ENCODE measurements at regions not wholly inside any gene's neighbourhood (a gene's known extent, or its start where the extent isn't known, plus 50 kb on each side); places are given as distances from the start of the nearest gene placed in this dataset.

DNA sequence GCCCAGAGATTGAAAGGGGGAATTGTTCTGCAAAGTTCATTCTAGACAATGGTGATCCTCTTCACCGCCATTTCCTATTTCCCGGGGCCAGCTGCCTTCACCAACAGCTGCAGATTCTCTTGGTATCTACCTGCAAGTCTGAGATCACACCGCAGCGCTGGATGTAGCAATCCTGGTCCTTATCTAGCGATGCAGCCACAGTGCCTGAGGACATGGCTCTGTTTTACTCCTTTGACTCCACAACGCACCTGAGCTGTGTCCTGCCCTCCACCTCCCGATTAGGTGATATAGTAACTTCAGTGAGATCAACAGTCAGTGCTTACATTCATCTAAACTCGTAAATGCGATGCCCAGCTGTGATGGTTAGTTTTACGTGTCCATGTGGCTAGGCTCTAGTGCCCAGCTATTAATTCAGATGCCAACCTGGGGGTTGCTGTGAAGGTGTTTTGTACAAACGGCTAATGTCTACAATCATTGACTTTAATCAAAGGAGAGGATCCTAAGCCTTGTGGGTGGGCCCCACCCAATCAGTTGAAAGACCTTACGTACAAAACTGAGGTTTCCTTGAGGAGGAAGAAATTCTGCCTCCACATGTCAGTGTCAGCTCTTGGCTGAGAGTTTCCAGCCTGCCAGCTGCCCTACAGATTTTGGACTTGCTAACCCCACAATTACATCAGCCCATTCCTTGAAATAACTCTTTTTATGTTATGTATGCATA lies 189.8 kb downstream of the SH3BP4 start:
- DNase-seq = no peak

DNA sequence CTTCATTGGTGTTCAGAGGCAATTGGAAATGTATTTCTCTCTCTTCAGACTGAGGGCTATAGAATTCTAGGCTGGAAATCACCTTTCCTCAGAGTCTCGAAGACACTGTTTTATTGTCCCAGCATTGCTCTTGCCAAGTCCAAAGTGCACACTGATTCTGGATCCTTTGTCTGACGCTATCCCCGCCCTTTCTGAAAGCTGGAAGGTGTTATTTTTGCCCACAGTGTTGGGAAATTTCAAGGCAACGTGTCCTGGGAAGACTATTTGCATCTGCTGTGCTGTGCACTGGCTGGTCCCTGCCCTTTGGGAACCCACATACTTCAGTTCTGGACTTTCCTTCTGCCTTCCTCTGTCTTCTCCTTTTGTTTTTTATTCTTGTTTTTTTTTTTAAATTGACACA lies 190.8 kb downstream of the SH3BP4 start:
- no peak for DNase-seq

DNA sequence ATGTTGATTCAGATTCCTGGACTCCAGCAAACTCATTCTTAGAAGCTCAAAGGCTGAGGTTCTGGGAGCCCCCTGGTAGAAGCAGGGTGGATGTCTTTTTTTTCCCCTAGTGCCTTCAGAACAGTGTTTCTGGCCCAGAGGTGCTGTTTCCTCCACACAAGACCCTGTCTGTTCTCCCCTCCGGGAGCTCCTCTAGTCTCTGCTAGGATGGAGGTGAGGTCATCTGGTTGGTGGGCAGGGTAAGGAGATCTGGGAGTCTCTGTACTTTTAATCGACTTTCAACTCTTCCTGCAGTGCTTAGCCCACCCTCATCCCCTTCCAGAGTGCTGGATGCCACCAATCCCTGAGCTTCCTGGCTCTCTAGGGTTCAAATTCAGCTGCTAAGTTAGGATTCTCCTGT lies 192.0 kb downstream of the SH3BP4 start:
- no peak for DNase-seq

DNA sequence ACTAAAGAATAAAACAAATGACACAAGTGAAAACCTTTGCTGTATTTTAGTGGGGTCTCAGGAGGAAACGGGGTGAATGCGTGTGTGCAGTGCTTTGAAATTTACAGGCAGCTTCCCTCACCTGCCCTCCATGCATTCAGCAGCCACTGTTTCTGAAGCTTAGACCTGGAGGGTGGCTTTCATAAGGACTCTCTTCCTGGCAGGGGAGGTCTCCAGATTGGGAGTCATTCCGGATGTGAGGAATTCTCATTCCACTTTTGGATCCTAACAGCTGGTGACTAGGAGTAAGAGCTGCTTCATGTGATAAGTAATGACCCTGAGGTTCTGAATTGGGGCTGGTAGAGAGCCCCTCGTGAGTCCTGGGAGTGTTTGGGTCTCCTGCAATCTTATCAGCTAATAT lies 192.5 kb downstream of the SH3BP4 start:
- DNase-seq = no peak

DNA sequence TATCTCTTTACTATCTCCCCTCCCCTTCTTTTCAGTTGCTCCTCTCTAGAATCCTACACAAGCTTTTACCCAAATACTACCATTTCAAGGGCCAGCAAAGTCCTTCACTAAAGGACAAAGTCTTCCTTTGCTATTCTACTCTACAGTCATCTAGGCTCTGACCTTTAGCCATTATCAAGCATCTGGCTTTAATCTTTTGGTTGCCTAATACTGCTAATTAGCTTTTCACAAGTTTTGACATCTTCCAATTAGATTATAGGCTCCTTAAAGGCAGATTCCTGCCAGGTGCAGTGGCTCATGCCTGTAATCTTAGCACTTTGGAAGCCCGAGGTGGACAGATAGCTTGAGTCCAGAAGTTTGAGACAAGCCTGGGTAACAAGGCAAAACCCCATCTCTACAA lies 194.4 kb downstream of the SH3BP4 start:
- DNase-seq = no peak

DNA sequence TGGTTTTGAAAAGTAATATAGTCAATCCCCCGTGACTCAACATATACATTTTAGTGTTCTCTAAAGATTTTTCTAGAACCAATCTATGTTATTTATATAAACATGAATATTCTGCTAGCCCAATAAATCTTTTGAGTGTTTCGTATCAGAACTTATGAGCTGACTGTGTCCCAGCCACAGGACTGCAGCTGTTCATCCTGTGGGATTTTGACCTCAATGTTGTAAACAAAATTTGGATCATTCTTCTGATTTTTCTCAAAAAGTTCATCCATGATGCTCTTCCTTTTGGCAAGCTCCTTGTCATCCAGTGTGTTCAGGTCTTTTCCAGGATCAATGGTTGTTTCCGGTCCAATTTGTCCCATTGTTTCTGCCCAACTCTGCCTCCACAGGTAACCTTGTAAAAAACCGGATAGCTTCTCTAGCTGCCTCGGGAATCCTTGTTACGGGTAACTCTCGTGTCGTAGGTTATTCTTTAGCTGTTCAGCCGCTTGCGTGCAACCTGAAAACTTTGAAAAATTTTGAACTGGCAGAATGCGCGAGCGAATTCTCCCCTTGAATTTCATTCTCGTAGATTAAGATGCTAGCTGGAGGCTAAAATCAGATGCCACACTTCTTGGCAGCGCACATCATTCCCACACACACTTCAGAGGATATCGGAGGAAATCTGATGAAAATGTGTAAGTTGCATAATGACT lies 195.2 kb downstream of the SH3BP4 start:
- no peak for DNase-seq

DNA sequence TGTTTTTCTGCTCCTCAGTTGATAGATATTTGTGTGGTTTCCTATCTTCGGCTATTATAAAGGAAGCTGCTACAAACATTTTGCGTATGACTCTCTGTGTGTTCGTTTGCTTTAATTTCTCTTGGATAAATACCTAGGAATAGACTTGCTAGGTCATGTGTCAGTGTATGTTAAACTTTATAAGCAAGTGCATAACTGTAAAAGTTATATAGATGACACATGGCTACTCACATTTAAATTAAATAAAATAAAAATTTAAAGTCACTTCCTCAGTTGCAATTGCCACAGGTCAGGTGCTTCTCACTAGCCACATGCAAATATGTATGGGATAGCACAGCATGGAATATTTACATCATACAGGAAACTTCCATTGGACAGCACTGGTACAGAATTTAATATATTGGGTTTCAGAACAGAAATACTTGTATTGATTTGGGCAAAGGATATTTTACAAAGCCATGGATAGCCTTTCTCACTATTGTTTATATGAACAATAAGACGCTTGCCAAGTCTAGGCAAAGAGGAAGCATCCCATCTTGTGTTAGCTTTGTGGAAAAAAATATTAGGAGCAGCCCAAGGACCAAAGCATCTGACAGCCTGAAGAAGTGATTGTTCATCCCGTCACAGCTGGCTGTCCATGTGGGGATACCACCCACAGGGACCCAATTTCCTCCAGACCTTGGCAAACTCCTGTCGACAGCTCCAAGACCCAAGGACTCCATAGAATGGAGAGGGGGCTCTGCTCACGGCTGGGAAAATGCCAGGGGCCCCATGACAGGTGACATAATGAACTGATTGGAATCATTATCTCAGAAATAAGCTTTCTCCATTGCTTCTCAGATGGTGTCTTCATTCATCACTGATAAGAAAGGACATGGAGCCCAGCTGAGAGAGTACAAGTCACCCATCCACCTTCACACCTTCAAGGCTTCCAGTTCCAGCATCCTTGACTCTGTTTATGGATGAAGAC lies 196.7 kb downstream of the SH3BP4 start:
- no peak for DNase-seq

DNA sequence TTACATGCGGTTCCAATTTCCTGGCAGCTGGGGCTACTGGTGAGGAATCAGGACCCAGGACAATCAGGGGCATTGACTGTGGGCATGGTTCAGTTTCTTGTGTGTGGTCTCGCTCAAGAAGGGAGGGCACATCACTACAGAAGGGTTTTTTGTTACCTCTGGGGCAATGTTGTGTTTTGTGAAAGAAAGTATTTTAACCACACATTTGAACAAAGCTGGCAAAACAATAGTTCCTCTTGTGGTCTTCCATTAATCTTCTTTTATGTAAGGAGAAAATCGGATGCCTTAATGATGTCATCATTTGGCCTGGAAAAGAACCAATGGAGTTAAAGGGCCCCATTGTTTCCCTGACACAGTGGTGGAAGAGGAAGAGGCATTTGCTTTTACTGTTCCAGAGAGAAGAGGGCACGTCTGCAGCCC lies 197.4 kb downstream of the SH3BP4 start:
- DNase-seq = no peak

DNA sequence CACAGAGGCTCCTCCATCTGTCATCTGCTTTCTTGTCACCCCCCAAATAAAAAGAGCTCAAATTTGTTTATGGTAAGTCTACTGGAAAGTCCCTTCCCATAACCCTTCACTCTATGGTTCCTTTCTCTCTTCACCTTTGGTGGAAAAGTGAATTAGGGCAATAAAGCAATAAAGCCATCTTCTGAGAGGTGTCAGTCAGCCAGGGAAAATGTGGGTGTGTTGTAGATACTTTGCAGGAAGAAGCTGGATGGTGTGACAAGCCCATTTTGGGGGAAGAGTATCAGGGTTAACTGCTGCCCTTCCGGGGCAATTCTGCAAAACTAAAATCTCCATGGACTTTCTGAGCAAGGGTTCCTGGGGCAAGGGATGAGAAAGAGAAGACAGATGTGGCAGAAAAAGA lies 197.9 kb downstream of the SH3BP4 start:
- no peak for DNase-seq

DNA sequence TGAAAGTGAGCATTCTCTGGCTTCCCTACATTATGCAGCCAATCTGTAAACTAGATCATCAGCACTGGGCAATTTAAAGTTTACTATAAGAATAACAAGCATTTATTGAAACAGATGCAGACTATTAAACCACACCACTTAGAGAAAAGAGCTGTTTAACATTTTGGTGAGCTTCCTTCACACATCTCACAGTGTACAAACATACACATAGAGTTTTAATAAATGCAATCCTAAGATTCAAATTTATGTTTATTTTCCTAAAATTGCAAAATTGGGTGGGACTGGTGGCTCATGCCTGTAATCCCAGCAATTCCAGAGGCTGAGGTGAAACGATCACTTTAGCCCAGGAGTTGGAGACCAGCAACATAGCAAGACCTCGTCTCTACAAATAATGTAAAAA lies 199.3 kb downstream of the SH3BP4 start:
- DNase-seq = no peak

DNA sequence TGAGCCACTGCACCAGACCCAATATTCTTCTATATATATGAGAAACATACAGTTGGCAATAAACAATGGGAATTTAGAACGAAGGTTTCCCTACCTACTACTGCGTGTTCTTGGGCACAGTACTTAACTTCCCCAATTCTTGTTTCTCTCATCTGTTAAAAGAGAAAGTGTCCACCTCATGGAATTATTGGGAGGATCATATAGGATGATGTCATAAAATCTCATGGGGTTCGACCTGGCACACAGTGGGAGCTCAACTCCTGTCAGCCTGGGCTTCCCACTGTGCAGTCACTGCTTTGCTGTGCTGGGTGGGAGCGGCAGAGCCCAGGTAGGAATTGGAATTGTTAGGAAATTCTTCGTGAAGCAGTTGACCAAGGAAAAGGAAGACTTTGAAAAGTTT lies 203.3 kb downstream of the SH3BP4 start:
- DNase-seq = no peak

DNA sequence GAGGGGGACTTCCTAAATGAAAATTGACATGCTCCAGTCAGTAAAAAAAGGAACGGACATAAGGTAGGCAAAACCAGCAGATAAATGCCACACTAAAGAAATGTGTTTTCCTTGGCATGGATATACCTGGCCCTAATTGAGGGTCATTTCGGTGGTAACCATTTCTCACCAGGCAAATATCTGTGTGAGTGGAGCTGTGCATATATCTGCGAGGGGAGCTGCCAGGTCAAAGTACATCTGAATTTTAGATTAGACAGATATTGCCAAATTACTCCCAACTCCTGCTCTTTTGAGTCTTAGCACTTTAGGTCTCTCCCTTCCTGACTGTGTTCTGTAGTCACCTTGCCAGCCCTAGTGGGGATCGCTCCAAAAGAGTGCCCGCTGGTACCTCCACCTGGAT lies 204.2 kb downstream of the SH3BP4 start:
- DNase-seq = no peak

DNA sequence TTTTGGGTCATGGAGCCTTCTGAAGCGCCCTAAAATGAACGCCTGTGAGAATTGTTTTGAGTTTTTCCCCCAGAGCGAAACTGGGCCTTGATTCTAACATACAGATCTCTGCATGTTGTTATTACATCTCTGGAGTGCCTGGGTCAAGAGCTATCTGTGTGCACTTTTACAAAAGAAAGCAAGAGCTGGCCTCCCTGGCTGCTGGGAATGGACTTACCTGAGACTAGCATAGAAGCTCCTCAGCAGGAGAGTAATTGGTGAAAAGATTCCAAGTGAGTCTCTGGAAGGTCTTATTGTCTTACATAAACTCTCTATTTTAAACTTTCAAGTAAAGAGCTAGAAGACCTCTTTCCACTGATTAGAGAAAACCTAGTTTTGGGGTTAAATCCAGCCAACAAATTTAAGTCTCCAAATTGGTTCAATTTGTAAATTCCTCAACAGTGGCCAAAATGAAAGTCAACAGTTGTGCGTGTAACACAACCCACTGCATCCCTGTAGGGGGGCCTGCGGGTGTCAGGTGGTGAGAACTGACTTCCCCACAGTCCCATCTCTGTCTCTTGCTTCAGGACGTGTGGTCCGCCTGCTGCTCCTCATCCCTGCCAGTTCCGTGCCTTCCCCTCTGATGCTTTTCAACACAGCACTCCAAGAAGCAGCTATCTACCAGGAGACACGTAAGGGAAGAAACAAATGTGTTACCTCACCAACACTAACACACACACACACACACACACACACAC lies 206.1 kb downstream of the SH3BP4 start:
- DNase-seq = no peak

DNA sequence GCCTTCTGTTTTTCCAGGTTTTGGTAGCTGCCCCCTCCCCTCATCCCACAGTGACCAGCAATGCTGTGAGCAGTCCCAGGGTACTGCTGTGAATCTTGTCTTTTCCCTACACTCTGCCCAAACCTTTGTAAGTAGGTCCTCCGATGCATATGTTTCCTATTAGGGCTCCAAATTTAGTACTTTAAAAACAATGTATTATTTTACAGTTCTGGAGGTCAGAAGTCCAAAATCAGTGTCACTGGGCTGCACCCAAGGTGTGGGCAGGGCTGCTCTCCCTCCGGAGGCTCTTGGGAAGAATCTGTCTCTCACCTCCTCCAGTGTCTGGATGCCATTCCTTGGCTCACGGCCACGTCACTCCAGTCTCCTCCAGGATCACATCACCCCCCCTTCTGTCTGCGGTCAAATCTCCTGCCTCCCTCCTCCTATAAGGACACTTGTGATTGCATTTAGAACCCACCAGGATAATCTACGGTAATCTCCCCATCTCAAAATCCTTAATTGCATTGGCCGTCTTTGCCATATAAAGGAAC lies 208.5 kb downstream of the SH3BP4 start:
- DNase-seq = no peak

DNA sequence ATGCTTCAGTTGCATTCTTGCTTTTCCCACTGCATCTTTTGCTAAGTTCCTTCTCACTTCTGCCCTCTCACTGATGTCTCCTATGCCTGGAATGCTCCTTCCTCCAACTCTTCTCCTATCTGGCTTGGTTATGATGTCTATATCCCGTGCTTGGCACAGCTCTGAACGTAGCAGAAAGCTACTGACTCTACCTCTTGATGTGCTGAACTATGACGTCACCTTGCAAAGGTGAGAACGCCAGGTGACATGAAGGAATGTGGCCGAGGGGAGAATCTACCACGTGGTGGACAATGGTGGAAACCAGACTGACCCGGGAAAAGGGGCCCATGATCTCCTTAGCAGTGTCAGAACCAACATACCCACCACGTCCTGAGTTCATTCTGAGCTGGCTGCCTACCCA lies 209.7 kb downstream of the SH3BP4 start:
- no peak for DNase-seq

DNA sequence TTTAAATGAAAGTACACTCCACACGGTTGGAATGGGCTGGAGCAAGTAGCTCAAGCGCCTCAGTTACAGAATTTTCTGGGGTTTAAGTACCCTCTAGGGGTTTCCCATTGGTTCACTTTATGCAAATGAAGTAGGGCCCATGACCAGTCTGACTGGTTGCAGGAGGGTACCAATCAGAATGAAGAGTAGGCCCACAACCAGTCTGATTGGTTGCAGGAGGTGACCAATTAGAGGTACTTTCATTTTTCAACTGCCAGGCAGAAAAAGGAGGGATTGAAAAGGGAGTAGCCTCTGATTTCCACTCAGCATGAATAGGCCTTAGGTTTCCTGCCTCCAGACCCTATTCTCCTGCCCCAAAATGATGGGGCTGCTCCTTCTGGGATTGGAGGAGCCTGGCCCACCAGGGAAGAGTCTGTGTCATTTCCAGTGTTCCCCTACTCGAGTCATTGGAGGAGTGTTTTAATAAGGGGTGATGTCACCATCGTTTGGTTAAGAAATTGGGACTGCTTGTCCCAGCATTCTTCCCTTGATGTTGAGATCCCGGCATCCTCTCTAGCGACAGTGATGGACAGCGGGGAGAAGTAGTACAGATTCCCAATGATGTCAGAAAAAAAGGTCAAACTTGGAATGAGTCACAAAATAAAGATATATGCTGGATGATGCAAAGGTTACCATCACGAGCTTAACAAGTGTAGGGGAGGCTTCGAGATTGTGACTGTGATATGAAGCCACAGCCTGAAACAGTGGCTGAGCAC lies 210.4 kb downstream of the SH3BP4 start:
- DNase-seq = no peak

DNA sequence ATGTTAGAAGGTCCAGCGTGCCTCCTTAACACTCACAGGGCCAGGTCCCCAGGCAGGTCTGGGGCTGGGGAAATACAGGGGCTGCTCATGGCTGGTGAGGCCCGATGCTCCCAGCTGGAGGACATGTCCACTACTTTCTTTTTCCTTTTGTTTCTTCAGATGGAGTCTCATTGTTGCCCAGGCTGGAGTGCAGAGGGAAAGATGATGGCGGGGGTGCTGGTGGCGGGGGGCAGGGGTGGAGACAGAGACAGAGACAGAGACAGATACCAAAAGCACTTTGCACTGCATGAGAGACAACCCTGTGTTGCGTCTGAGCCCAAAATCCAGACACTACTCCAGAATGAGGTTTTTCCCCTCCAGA lies 211.0 kb downstream of the SH3BP4 start:
- DNase-seq = no peak

DNA sequence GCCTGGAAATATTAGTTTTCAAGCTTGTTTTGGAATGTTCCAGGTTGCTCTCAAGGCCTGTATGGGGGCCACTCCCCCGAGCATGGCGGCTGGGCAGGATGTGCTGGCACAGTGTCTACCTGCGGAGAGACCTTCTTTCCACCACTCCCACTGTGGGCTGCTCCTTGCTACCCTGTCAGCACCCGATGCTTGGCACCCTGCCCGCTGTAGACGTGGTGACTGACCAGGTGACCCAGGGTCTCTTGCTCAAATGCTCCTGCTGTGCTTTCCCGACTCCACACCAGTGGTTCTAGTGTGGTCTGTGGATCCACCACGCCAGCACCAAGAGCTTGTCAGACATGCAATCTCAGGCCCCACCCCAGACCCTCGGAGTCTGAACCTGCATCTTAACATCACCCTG lies 213.3 kb downstream of the SH3BP4 start:
- no peak for DNase-seq

DNA sequence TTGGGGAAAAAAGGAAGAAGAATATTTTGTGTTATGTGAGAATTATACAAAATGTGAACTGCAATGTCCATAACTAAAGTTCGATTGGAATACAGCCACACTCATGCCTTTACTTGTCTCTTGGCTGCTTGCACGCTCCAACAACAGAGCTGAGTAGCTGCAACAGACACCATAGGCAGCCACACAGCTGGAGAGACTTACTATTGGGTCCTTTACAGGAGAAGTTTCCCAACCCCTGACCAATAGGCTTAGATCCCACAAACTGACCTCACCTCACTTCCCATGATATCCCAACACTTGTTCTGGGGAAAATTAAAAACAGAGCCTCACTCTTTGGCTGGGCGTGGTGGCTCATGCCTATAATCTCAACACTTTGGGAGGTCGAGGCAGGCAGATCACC lies 213.8 kb downstream of the SH3BP4 start:
- DNase-seq = no peak

DNA sequence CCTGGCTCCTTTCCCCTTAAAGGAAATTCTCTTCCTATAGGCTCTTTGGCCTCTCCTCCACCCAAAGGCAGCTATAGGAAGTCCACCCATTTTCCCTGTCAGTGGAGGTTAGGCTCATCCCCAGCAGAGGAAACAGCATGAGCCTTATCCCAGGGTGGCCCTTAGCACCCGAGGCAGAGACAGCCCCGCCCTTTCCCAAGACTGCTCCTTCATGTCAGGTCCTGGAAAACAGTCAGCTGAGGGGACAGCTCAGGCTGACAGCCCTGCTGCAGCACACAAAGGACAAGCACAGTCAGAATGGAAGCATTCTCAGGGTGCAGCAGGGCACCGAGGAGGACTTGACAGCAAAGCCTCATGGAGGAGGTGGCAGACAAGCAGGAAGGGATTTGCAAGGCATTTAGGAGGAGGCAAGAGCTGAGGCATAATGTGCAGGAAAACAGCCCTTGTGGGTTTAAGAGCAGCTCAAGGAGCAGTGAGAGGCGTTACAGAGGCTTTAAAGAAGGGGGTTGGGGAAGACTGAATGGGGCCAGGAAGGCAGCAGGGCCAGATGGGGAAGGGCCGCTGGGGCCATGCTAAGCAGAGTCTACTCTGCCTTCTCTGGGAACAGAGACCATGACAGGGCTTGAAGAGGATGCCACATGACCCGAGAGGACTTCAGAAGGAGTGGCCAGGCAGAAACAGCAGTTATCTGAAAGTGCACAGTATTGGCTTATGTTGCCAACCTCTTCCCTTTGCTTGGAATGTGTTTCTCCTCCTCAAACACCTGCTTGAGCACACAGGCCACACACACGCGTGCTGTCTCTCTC lies 216.6 kb downstream of the SH3BP4 start:
- DNase-seq = no peak

DNA sequence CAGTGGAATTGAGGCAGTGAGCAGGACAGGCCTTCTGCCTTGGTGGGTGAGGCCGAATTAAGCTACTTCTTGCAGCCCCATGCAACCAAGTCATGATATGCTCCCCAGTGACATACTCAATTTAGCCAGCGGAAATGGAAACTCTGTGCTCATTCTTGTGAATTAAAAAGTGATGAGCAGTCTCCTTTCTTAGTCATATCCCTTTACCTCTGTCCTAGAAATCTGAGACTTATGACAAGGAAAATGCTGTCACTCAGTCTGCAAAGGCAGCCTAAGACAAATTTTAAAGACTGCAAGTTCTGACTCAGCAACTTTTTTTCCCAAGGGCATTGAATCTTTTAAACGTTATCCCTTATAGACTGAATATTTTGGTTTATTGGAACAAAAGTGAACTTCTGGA lies 218.2 kb downstream of the SH3BP4 start:
- DNase-seq = no peak
